ENCODE measurements at regions not wholly inside any gene's neighbourhood (a gene's known extent, or its start where the extent isn't known, plus 50 kb on each side); places are given as distances from the start of the nearest gene placed in this dataset.
"Not testable (repeated sequence)": the region's sequence is repeated elsewhere in the genome, so short reads cannot be mapped to it uniquely, and the experiment has no call there.

DNA sequence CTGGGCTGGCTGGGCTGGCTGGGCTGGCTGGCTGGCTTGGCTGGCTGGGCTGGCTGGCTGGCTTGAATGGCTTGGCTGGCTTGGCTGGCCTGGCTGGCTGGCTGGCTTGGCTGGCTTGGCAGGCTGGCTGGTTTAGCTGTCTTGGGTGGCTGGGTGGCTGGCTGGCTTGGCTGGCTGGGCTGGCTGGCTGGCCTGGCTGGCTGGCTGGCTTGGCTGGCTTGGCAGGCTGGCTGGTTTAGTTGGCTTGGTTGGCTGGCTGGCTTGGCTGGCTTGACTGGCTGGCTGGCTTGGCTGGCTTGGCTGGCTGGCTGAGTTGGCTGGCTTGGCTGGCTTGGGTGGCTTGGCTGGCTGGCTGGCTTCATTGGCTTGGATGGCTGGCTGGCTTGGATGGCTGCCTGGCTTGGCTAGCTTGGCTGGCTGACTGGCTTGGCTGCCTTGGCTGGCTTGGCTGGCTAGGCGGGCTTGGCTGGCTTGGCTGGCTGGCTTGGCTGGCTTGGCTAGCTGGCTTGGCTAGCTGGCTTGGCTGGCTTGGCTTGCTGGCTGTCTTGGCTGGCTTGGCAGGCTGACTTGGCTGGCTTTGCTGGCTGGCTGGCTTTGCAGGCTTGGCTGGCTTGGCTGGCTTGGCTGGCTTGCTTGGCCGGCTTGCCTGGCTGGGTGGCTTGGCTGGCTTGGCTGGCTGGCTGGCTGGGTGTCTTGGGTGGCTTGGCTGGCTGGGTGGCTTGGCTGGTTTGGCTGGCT lies 2807.2 kb downstream of the RPIA start:
- TF ChIP-seq, protein P1, sequence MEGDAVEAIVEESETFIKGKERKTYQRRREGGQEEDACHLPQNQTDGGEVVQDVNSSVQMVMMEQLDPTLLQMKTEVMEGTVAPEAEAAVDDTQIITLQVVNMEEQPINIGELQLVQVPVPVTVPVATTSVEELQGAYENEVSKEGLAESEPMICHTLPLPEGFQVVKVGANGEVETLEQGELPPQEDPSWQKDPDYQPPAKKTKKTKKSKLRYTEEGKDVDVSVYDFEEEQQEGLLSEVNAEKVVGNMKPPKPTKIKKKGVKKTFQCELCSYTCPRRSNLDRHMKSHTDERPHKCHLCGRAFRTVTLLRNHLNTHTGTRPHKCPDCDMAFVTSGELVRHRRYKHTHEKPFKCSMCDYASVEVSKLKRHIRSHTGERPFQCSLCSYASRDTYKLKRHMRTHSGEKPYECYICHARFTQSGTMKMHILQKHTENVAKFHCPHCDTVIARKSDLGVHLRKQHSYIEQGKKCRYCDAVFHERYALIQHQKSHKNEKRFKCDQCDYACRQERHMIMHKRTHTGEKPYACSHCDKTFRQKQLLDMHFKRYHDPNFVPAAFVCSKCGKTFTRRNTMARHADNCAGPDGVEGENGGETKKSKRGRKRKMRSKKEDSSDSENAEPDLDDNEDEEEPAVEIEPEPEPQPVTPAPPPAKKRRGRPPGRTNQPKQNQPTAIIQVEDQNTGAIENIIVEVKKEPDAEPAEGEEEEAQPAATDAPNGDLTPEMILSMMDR (IDR thresholded peaks at IDR 0.05) = not testable (repeated sequence)
- TF ChIP-seq POLR2A (IDR thresholded peaks at IDR 0.05) = not testable (repeated sequence)

Data from esophagus squamous epithelium (tissue), 4 donors.